ENCODE measurements at regions not wholly inside any gene's neighbourhood (a gene's known extent, or its start where the extent isn't known, plus 50 kb on each side); places are given as distances from the start of the nearest gene placed in this dataset.

DNA sequence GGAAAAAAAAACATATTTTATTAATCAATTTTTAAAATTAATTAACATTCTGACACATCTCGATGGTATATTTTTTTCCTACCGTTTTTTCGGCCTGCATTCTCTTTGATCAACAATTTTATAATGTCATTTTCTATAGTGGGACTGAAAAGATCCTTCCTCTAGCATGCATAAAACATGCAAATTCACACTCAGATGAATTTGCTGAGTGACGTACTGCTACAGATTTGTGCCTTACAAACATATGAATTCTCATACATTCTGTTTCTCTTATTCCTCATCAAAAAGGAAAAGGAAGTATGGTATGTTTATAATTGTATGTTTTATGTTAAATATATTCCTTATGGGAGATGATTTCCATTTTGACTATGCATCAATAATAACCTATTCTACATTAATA is 458.2 kb downstream of the TSHZ3 start:
- no peak for DNase-seq (ENCODE audit: low read depth in 1 of 2, low spot score in 1 of 2)
- H3K27me3 ChIP-seq (ENCODE audit: insufficient read depth, poor library complexity, severe bottlenecking): peaks cover 3% of the 10 kb centered on the region
- no peak overlapping the region for H3K27ac ChIP-seq (replicated peaks)
- TF ChIP-seq POLR2AphosphoS5 (IDR thresholded peaks at IDR 0.05; ENCODE audit: low read depth) (no peak), SPI1 (IDR thresholded peaks at IDR 0.05; ENCODE audit: borderline replicate concordance, low read depth) (no peak), GABPA (IDR thresholded peaks at IDR 0.05; ENCODE audit: low read depth) (no peak)
- TF ChIP-seq, protein P1, sequence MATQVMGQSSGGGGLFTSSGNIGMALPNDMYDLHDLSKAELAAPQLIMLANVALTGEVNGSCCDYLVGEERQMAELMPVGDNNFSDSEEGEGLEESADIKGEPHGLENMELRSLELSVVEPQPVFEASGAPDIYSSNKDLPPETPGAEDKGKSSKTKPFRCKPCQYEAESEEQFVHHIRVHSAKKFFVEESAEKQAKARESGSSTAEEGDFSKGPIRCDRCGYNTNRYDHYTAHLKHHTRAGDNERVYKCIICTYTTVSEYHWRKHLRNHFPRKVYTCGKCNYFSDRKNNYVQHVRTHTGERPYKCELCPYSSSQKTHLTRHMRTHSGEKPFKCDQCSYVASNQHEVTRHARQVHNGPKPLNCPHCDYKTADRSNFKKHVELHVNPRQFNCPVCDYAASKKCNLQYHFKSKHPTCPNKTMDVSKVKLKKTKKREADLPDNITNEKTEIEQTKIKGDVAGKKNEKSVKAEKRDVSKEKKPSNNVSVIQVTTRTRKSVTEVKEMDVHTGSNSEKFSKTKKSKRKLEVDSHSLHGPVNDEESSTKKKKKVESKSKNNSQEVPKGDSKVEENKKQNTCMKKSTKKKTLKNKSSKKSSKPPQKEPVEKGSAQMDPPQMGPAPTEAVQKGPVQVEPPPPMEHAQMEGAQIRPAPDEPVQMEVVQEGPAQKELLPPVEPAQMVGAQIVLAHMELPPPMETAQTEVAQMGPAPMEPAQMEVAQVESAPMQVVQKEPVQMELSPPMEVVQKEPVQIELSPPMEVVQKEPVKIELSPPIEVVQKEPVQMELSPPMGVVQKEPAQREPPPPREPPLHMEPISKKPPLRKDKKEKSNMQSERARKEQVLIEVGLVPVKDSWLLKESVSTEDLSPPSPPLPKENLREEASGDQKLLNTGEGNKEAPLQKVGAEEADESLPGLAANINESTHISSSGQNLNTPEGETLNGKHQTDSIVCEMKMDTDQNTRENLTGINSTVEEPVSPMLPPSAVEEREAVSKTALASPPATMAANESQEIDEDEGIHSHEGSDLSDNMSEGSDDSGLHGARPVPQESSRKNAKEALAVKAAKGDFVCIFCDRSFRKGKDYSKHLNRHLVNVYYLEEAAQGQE (IDR thresholded peaks at IDR 0.05; ENCODE audit: insufficient replicate concordance, low read depth): no peak
- H3K4me3 ChIP-seq (replicated peaks; ENCODE audit: insufficient read depth, low read length): no peak overlapping the region

DNA sequence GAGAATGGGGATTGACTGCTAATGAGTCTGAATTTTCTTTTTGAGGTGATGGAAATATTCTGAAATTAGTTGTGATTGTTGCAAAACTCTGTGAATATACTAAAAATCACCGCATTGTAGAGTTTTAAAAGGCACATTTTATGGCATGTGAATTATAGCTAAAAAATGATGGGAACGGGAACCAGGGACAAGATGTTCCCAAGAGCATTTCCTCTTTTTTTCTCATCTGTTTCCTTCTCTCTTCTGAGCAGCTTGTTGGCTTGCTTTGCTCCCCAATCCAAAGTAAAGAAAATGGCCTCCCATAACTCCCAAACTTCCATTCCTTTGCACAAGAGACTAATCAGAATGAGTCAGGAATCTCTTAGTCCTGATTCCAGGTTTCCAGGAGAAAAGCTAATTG is 459.2 kb downstream of the TSHZ3 start:
- Histone ChIP-seq H3K4me3 (replicated peaks; ENCODE audit: insufficient read depth, low read length) (no peak overlapping the region), H3K27ac (replicated peaks) (no peak overlapping the region), H3K27me3 (ENCODE audit: insufficient read depth, poor library complexity, severe bottlenecking) (peaks cover 3% of the 10 kb centered on the region)
- TF ChIP-seq POLR2AphosphoS5 (IDR thresholded peaks at IDR 0.05; ENCODE audit: low read depth): no peak
- TF ChIP-seq SPI1 (IDR thresholded peaks at IDR 0.05; ENCODE audit: borderline replicate concordance, low read depth): 0 out of 2 replicates have a peak, but pooled peaks have one; percentile 20
- TF ChIP-seq, protein P2, sequence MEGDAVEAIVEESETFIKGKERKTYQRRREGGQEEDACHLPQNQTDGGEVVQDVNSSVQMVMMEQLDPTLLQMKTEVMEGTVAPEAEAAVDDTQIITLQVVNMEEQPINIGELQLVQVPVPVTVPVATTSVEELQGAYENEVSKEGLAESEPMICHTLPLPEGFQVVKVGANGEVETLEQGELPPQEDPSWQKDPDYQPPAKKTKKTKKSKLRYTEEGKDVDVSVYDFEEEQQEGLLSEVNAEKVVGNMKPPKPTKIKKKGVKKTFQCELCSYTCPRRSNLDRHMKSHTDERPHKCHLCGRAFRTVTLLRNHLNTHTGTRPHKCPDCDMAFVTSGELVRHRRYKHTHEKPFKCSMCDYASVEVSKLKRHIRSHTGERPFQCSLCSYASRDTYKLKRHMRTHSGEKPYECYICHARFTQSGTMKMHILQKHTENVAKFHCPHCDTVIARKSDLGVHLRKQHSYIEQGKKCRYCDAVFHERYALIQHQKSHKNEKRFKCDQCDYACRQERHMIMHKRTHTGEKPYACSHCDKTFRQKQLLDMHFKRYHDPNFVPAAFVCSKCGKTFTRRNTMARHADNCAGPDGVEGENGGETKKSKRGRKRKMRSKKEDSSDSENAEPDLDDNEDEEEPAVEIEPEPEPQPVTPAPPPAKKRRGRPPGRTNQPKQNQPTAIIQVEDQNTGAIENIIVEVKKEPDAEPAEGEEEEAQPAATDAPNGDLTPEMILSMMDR (IDR thresholded peaks at IDR 0.05; ENCODE audit: insufficient read depth, low read length): no peak
- no peak for TF ChIP-seq GABPA (IDR thresholded peaks at IDR 0.05; ENCODE audit: low read depth)
- TF ChIP-seq, protein P1 (IDR thresholded peaks at IDR 0.05; ENCODE audit: insufficient replicate concordance, low read depth): no peak
- DNase-seq (ENCODE audit: low read depth in 1 of 2, low spot score in 1 of 2): no peak

GRCh38 chr19:30888937-30889336 is 460.3 kb downstream of the TSHZ3 start:
- TF ChIP-seq, protein P1 (IDR thresholded peaks at IDR 0.05; ENCODE audit: insufficient replicate concordance, low read depth): no peak
- TF ChIP-seq SPI1 (IDR thresholded peaks at IDR 0.05; ENCODE audit: borderline replicate concordance, low read depth) (no peak), GABPA (IDR thresholded peaks at IDR 0.05; ENCODE audit: low read depth) (no peak)
- TF ChIP-seq, protein P2 (IDR thresholded peaks at IDR 0.05; ENCODE audit: insufficient read depth, low read length): no peak
- no peak overlapping the region for H3K4me3 ChIP-seq (replicated peaks; ENCODE audit: insufficient read depth, low read length)
- DNase-seq (ENCODE audit: low read depth in 1 of 2, low spot score in 1 of 2): no peak
- no peak overlapping the region for H3K27ac ChIP-seq (replicated peaks)
- no peaks in the 10 kb centered on the region for H3K27me3 ChIP-seq (ENCODE audit: insufficient read depth, poor library complexity, severe bottlenecking)
